B cell (primary cell): ENCODE measurements at regions not wholly inside any gene's neighbourhood (a gene's known extent, or its start where the extent isn't known, plus 50 kb on each side); places are given as distances from the start of the nearest gene placed in this dataset.

Experiments used
- ATAC-seq: fragments of 200-7000 bp; cut with Tn5 transposase; one replicate; pipeline ENCODE4 v1.10.0; 2021; ENCODE audit warnings: low read depth, mild to moderate bottlenecking, moderate number of reproducible peaks, moderate library complexity
- CTCF ChIA-PET: fragments of 350-600 bp; sonication (Branson Sonifier 250); formaldehyde crosslinking; loops from one replicate; lab custom pipeline; 2021; ENCODE audit warnings: antibody characterized with exemption, inconsistent platforms; lab: Charles Lee
- POLR2A ChIA-PET: fragments of 350-600 bp; sonication (Branson Sonifier 250); formaldehyde crosslinking; loops from one replicate; lab custom pipeline; 2021; ENCODE audit warnings: antibody characterized with exemption; lab: Charles Lee
- DNase-seq: peaks from one replicate; pipeline ENCODE4 v3.0.0; 2013
- H2AFZ ChIP-seq: 2 replicates; pipeline ENCODE4 v1.6.1; 2012; ENCODE audit warnings: mild to moderate bottlenecking, low read depth, low read length; ENCODE audit not compliant: insufficient read depth, poor library complexity, severe bottlenecking
- H3K27ac ChIP-seq, 2 donors: 1 replicate in 1 of 2; 2 replicates in 1 of 2; pipeline ENCODE4 v1.5.1; 2012 to 2013; ENCODE audit warnings: low read length in 2 of 2, mild to moderate bottlenecking in 2 of 2, moderate library complexity in 1 of 2
- H3K27me3 ChIP-seq, 4 experiments: fragments of 200-600 bp in 1 of 4; sonication (generic) in 1 of 4; replicated peaks in 1 of 4; 1 replicate in 2 of 4; 2 replicates in 2 of 4; pipeline versions ENCODE4 v1.6.1 to v1.7.0; 2013 to 2016; ENCODE audit warnings: low read length in 3 of 4, mild to moderate bottlenecking in 2 of 4, mixed read lengths in 1 of 4, moderate library complexity in 1 of 4; ENCODE audit not compliant: insufficient read depth in 4 of 4, control insufficient read depth in 3 of 4; ENCODE audit errors: control extremely low read depth in 1 of 4
- H3K36me3 ChIP-seq, 2 experiments: replicated peaks in 1 of 2; 1 replicate in 1 of 2; 2 replicates in 1 of 2; pipeline versions ENCODE4 v1.6.1 to v1.7.1; 2013; ENCODE audit warnings: low read length in 1 of 2; ENCODE audit not compliant: insufficient read depth in 2 of 2, control insufficient read depth in 1 of 2; ENCODE audit errors: control extremely low read depth in 1 of 2, extremely low read depth in 1 of 2
- H3K4me1 ChIP-seq, 2 donors: fragments of 200-600 bp in 1 of 2; sonication (generic) in 1 of 2; 1 replicate in 1 of 2; 2 replicates in 1 of 2; pipeline versions ENCODE4 v1.5.1 to v1.6.1; 2013 to 2017; ENCODE audit warnings: low read length in 2 of 2; ENCODE audit not compliant: control insufficient read depth in 2 of 2, insufficient read depth in 2 of 2
- H3K4me2 ChIP-seq: replicated peaks from 2 replicates; pipeline ENCODE3; 2012; ENCODE audit warnings: mild to moderate bottlenecking, low read depth, low read length; ENCODE audit not compliant: poor library complexity, severe bottlenecking
- H3K4me3 ChIP-seq, 5 experiments: fragments of 200-600 bp in 1 of 5; sonication (generic) in 1 of 5; 1 replicate in 3 of 5; 2 replicates in 2 of 5; pipeline versions ENCODE4 v1.5.1 to v1.7.0; 2011 to 2016; ENCODE audit warnings: low read length in 4 of 5, mild to moderate bottlenecking in 4 of 5, low read depth in 2 of 5, control low read depth in 1 of 5, moderate library complexity in 1 of 5; ENCODE audit not compliant: insufficient read depth in 1 of 5; ENCODE audit errors: control extremely low read depth in 1 of 5, extremely low read depth in 1 of 5
- H3K79me2 ChIP-seq: fragments of 200-600 bp; sonication (generic); one replicate; pipeline ENCODE4 v1.6.0; 2016; ENCODE audit warnings: low read length; ENCODE audit not compliant: control insufficient read depth, insufficient read depth
- H3K9ac ChIP-seq: fragments of 200-600 bp; sonication (generic); 2 replicates; pipeline ENCODE4 v1.6.1; 2017; ENCODE audit warnings: mild to moderate bottlenecking, low read length, moderate library complexity
- H3K9me3 ChIP-seq, 3 donors: one replicate each; pipeline versions ENCODE4 v1.6.1 to v1.7.1; 2013; ENCODE audit warnings: low read length in 2 of 3; ENCODE audit not compliant: control insufficient read depth in 2 of 3, insufficient read depth in 1 of 3; ENCODE audit errors: control extremely low read depth in 1 of 3
- H4K20me1 ChIP-seq: 2 replicates; pipeline ENCODE4 v1.6.0; 2012; ENCODE audit warnings: mild to moderate bottlenecking, low read length; ENCODE audit not compliant: insufficient read depth, control insufficient read depth, poor library complexity, severe bottlenecking
- H3K27ac Mint-ChIP-seq: one replicate; pipeline ENCODE4 v1.8.0; 2021; ENCODE audit warnings: mixed read lengths
- H3K27me3 Mint-ChIP-seq: one replicate; pipeline ENCODE4 v1.8.0; 2021; ENCODE audit warnings: mixed read lengths
- H3K4me1 Mint-ChIP-seq: one replicate; pipeline ENCODE4 v1.8.0; 2021; ENCODE audit warnings: mixed read lengths
- H3K4me3 Mint-ChIP-seq: one replicate; pipeline ENCODE4 v1.8.0; 2021; ENCODE audit warnings: mixed read lengths
- H3K9me3 Mint-ChIP-seq: one replicate; pipeline ENCODE4 v1.8.0; 2022; ENCODE audit warnings: mixed read lengths; ENCODE audit not compliant: insufficient read depth
- EZH2 ChIP-seq: IDR thresholded peaks from 2 replicates; pipeline ENCODE4 v1.6.1; 2012; ENCODE audit warnings: borderline replicate concordance, low read depth, mild to moderate bottlenecking, moderate library complexity, low read length; ENCODE audit not compliant: insufficient read depth, poor library complexity, severe bottlenecking
- WGBS: methylation state at CpG from one replicate; pipeline ENCODE4 v1.1.5; 2013; ENCODE audit warnings: missing lambda C conversion rate; ENCODE audit not compliant: insufficient coverage; 5-methylcytosine and 5-hydroxymethylcytosine counted together
- intact Hi-C: fragments of 100-400 bp; cut with micrococcal nuclease; formaldehyde crosslinking; loops from one replicate; pipeline ENCODE4 v1.10.0; 2022
- TF ChIP-seq, protein P1 (sequence below): fragments of 200-600 bp; IDR thresholded peaks from one replicate; pipeline ENCODE4 v1.8.0; 2022; ENCODE audit warnings: antibody characterized with exemption, mild to moderate bottlenecking

GRCh38 chr2:51535763-51536162, 503.8 kb upstream of the NRXN1 start:
- intact Hi-C loops: no loop called here
- no peaks in the 10 kb centered on the region for H4K20me1 ChIP-seq
- Mint-ChIP-seq H3K4me1 (no peaks in the 10 kb centered on the region), H3K27ac (no peak overlapping the region), H3K4me3 (no peak overlapping the region), H3K27me3 (no peaks in the 10 kb centered on the region), H3K9me3 (peaks cover 5% of the 10 kb centered on the region)
- H3K4me3 ChIP-seq: no peak overlapping the region
- no peak for DNase-seq
- no peak overlapping the region for H3K4me2 ChIP-seq
- CTCF ChIA-PET: no interaction called here
- H3K9ac ChIP-seq: no peak overlapping the region
- no peak for TF ChIP-seq EZH2
- TF ChIP-seq, protein P1, sequence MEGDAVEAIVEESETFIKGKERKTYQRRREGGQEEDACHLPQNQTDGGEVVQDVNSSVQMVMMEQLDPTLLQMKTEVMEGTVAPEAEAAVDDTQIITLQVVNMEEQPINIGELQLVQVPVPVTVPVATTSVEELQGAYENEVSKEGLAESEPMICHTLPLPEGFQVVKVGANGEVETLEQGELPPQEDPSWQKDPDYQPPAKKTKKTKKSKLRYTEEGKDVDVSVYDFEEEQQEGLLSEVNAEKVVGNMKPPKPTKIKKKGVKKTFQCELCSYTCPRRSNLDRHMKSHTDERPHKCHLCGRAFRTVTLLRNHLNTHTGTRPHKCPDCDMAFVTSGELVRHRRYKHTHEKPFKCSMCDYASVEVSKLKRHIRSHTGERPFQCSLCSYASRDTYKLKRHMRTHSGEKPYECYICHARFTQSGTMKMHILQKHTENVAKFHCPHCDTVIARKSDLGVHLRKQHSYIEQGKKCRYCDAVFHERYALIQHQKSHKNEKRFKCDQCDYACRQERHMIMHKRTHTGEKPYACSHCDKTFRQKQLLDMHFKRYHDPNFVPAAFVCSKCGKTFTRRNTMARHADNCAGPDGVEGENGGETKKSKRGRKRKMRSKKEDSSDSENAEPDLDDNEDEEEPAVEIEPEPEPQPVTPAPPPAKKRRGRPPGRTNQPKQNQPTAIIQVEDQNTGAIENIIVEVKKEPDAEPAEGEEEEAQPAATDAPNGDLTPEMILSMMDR: no peak
- POLR2A ChIA-PET: no interaction called here
- H3K79me2 ChIP-seq: no peaks in the 10 kb centered on the region
- no peak overlapping the region for H3K27ac ChIP-seq
- H3K4me1 ChIP-seq: no peaks in the 10 kb centered on the region
- ATAC-seq: no peak
- H3K36me3 ChIP-seq: no peaks in the 10 kb centered on the region
- H3K27me3 ChIP-seq: no peaks in the 10 kb centered on the region
- WGBS: 60% methylated on average over 1 of the region's 2 CpGs
- H3K9me3 ChIP-seq: peaks cover 0 to 4% (median 0%) of the 10 kb centered on the region in 3 donors
- H2AFZ ChIP-seq: no peak overlapping the region

DNA sequence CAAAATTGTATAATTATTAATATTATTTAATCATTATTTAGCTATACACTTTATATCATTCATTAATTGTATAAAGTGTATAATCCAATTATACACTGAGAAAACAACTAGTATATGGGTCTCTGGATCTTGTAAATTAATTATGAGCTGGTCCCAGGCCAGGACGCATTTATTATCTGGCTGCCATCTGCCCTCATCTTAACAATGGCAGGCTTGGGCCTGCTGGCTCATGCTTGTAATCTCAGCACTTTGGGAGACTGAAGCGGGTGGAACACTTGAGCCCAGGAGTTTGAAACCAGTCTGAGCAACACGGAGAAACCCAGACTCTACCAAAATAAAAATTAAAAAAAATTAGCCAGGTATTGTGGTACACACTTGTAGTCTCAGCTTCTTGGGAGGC, 502.2 kb upstream of the NRXN1 start:
- WGBS: 90% methylated on average over 2 of the region's 3 CpGs
- no peak overlapping the region for H3K4me3 ChIP-seq
- H3K9me3 ChIP-seq: peaks cover 0 to 4% (median 0%) of the 10 kb centered on the region in 3 donors
- no peaks in the 10 kb centered on the region for H4K20me1 ChIP-seq
- no peak overlapping the region for H2AFZ ChIP-seq
- H3K4me1 ChIP-seq: no peaks in the 10 kb centered on the region
- no peak overlapping the region for H3K27ac ChIP-seq
- peaks cover 7% of the 10 kb centered on the region for H3K9me3 Mint-ChIP-seq
- POLR2A ChIA-PET: no interaction called here
- H3K27me3 Mint-ChIP-seq: no peaks in the 10 kb centered on the region
- TF ChIP-seq EZH2: no peak
- TF ChIP-seq, protein P1: no peak
- no peaks in the 10 kb centered on the region for H3K79me2 ChIP-seq
- CTCF ChIA-PET: no interaction called here
- no peak overlapping the region for H3K4me2 ChIP-seq
- no peak overlapping the region for H3K9ac ChIP-seq
- H3K27ac Mint-ChIP-seq: no peak overlapping the region
- H3K36me3 ChIP-seq: no peaks in the 10 kb centered on the region
- no peak for DNase-seq
- no peak for ATAC-seq
- H3K27me3 ChIP-seq: no peaks in the 10 kb centered on the region
- intact Hi-C loops: no loop called here
- no peak overlapping the region for H3K4me3 Mint-ChIP-seq
- H3K4me1 Mint-ChIP-seq: no peaks in the 10 kb centered on the region
